Testis (tissue), 2 donors: ENCODE measurements at regions not wholly inside any gene's neighbourhood (a gene's known extent, or its start where the extent isn't known, plus 50 kb on each side); places are given as distances from the start of the nearest gene placed in this dataset.

Source experiments
- POLR2A ChIP-seq: fragments of 450-650 bp; IDR thresholded peaks from one replicate; pipeline ENCODE4 v1.6.1; 2017; ENCODE audit warnings: antibody characterized with exemption, mild to moderate bottlenecking, moderate library complexity
- TF ChIP-seq, protein P1 (sequence below), 3 experiments: fragments of 450-650 bp in 2 of 3; fragments of 200-600 bp in 1 of 3; sonication (generic) in 1 of 3; IDR thresholded peaks; one replicate each; pipeline ENCODE4 v1.5.1; 2016 to 2019; ENCODE audit warnings: antibody characterized with exemption in 3 of 3, mild to moderate bottlenecking in 2 of 3, moderate library complexity in 1 of 3

DNA sequence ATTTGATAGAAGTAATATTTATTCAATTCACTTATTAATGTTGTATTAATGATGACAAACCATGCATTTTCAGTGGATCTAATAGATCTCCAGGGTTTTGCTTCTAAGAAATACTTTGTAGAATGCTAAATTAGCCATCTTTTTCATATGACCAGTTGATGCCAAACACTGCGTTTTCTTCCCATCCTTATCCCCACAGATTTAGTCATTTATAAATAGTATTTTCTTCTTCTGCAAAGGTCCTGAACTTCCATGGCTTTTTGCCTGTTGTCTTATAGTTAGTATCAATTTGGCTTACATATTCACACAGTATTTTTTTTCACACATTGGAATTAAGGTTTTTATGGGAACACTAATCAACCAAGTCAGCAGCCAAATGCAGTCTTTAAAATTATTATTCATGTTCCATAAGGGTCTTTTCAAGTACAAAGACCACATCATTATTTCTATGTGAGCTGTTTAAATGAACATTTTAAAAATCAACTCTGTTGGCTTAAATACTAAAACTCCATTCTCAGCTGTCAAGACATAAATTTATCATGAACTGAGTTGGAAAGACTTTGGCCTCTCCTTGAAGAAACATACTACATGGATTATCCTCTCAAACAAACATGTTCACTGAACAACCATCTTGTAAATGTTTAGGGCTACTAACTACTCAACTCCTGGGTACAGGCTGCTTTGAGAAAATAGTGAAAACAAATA is 1278.4 kb upstream of the FLRT2 start:
- TF ChIP-seq, protein P1, sequence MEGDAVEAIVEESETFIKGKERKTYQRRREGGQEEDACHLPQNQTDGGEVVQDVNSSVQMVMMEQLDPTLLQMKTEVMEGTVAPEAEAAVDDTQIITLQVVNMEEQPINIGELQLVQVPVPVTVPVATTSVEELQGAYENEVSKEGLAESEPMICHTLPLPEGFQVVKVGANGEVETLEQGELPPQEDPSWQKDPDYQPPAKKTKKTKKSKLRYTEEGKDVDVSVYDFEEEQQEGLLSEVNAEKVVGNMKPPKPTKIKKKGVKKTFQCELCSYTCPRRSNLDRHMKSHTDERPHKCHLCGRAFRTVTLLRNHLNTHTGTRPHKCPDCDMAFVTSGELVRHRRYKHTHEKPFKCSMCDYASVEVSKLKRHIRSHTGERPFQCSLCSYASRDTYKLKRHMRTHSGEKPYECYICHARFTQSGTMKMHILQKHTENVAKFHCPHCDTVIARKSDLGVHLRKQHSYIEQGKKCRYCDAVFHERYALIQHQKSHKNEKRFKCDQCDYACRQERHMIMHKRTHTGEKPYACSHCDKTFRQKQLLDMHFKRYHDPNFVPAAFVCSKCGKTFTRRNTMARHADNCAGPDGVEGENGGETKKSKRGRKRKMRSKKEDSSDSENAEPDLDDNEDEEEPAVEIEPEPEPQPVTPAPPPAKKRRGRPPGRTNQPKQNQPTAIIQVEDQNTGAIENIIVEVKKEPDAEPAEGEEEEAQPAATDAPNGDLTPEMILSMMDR (IDR thresholded peaks at IDR 0.05): no peak
- TF ChIP-seq POLR2A: no peak
